ENCODE measurements at regions not wholly inside any gene's neighbourhood (a gene's known extent, or its start where the extent isn't known, plus 50 kb on each side); places are given as distances from the start of the nearest gene placed in this dataset.
A peak's percentile ranks its signal among the peaks of the same experiment; 100 is the strongest.
"Not testable (repeated sequence)": the region's sequence is repeated elsewhere in the genome, so short reads cannot be mapped to it uniquely, and the experiment has no call there.

DNA sequence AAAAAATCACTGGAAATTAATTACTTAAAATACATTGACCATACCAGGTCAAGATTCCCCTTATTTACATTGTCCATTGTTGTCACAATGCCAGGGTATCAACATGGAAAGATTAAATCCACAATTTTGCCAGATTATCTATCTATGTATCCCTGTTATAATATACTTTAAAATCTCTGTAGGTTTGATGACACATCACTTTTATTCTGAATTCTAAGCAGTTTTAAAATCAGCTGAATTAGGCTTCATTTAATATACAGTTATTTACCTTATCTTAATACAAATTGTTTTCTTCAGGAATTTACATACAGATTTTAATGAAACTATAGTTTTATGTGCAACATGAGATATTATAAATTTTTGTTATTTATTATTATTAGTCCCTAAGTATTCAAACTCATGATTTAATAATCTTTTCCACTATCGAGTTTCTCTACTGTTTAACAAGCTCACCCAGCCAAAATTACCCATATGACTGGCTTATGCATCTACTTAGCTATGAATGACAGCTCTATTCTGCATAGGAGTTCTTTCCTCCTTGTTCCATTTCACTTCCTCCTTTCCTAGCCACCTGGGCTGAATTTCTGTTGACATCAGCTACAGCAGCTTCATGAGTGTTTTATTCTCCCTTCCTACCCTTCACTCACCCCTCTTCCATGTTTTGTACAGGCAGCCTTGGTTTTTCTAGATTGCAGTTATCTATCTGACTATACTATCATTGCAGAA lies 654.2 kb upstream of the MAP3K7 start:
- ATAC-seq: no peak
- H3K4me1 ChIP-seq (ENCODE audit: control insufficient read depth, insufficient read depth, low read length): no peaks in the 10 kb centered on the region
- 61% methylated on average over 1 of the region's 1 CpG for WGBS
- intact Hi-C loops (cut with DNase I): no loop called here
- H3K4me3 ChIP-seq (ENCODE audit: low read length): no peak overlapping the region
- H3K27ac ChIP-seq (ENCODE audit: low read length): no peak overlapping the region
- DNase-seq: no peak
- no peaks in the 10 kb centered on the region for H3K9me3 ChIP-seq (ENCODE audit: control insufficient read depth, low read length)
- no peaks in the 10 kb centered on the region for H3K27me3 ChIP-seq (ENCODE audit: control insufficient read depth, insufficient read depth)

DNA sequence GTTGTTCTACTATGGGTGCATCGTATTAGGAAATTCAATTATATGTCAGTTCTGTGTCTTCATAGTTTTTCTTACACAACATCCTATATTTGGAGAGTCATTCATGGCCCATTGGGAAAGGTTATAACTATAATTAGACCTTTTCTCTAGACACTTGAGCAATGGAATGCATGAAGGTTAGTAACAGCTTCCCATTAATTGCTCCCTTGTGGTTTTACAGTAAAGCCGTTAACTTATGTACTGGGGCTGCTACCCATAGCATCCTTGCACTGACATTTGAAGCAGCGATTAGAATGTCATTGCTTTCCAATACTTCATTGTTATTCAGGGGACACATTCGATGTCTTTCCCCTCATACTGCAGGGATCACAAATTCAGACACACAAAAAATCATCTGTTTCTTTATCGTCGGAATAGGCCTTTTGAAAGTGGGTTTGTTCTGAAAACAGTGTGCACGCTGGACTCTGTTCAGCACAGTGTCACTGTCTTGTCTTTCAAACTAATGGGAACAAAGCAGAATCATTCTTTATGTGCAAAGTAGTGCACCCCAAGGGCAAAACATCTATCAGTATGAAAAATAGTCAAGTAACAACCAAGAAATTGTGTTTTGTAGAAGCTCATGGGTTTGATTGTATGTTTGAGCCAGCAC lies 634.3 kb upstream of the MAP3K7 start:
- H3K9me3 ChIP-seq (ENCODE audit: control insufficient read depth, low read length): no peaks in the 10 kb centered on the region
- ATAC-seq: no peak
- intact Hi-C loops (cut with DNase I): no loop called here
- H3K27ac ChIP-seq (ENCODE audit: low read length): no peak overlapping the region
- no peaks in the 10 kb centered on the region for H3K4me1 ChIP-seq (ENCODE audit: control insufficient read depth, insufficient read depth, low read length)
- H3K27me3 ChIP-seq (ENCODE audit: control insufficient read depth, insufficient read depth): no peaks in the 10 kb centered on the region
- H3K4me3 ChIP-seq (ENCODE audit: low read length): no peak overlapping the region
- 76% methylated on average over 7 of the region's 7 CpGs for WGBS
- DNase-seq: no peak

GRCh38 chr6:91213229-91213901 lies 626.5 kb upstream of the MAP3K7 start:
- intact Hi-C loops (cut with DNase I): no loop called here
- ATAC-seq: no peak
- Histone ChIP-seq H3K9me3 (ENCODE audit: control insufficient read depth, low read length) (no peaks in the 10 kb centered on the region), H3K4me3 (ENCODE audit: low read length) (no peak overlapping the region), H3K4me1 (ENCODE audit: control insufficient read depth, insufficient read depth, low read length) (no peaks in the 10 kb centered on the region), H3K27ac (ENCODE audit: low read length) (no peak overlapping the region), H3K27me3 (ENCODE audit: control insufficient read depth, insufficient read depth) (no peaks in the 10 kb centered on the region)
- peak in 1 of 3 donors; percentile 7 for DNase-seq
- 72% methylated on average over 5 of the region's 5 CpGs for WGBS

DNA sequence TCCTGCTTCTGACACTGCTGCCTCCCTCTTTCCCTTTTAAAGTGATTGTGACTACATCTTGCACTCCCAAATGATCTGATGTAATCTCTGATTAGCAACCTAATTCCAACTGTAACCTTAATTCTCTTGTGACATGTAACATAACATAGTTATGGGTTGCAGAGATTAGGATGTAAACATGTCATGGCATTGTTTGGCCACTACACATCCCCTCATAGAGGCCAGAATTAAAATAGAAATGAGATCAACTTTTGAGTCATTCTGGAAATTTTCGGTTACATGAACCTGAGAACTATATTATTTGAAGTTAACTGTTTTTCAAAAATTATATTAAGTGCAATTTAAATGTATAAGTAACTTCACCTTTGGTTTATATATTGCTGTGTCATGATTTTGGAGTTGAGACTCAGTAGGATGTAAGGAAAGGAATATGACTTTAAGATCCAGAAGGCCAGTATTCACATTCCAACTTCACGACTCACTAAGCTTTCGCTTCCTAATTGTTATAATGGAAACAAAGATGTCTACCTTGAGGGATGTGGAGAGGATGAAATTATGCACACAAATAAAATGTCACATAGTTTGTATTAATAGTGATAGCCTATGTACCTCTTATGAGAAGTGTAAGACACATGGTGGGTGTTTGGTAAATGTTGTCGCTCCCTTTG lies 611.9 kb upstream of the MAP3K7 start:
- no peak overlapping the region for H3K27ac ChIP-seq (ENCODE audit: low read length)
- 79% methylated on average over 4 of the region's 4 CpGs for WGBS
- no peaks in the 10 kb centered on the region for H3K9me3 ChIP-seq (ENCODE audit: control insufficient read depth, low read length)
- DNase-seq (no peak), ATAC-seq (no peak)
- H3K4me1 ChIP-seq (ENCODE audit: control insufficient read depth, insufficient read depth, low read length): no peaks in the 10 kb centered on the region
- no peaks in the 10 kb centered on the region for H3K27me3 ChIP-seq (ENCODE audit: control insufficient read depth, insufficient read depth)
- intact Hi-C loops (cut with DNase I): no loop called here
- no peak overlapping the region for H3K4me3 ChIP-seq (ENCODE audit: low read length)

DNA sequence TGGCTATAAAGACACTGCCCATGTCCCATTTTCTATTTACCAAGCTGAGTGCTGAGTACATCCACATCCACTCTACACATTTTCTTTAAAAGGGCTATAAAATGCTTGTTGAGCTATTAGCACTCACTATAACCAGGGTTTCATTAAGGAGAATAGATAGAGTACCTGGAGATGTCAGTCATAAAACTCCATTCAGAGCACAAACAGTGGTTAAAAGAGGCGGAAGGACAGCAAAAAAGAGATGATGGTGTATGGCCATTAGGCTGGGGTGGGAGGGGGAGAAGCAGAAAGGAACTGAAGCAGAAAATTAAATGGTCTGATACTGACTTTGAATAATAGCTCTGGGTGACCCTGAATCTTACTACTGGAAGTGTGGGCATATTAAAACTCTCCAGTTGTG lies 609.9 kb upstream of the MAP3K7 start:
- H3K27ac ChIP-seq (ENCODE audit: low read length): no peak overlapping the region
- no peaks in the 10 kb centered on the region for H3K4me1 ChIP-seq (ENCODE audit: control insufficient read depth, insufficient read depth, low read length)
- no peak for DNase-seq
- ATAC-seq: no peak
- intact Hi-C loops (cut with DNase I): no loop called here
- 86% methylated on average over 1 of the region's 1 CpG for WGBS
- no peaks in the 10 kb centered on the region for H3K9me3 ChIP-seq (ENCODE audit: control insufficient read depth, low read length)
- no peaks in the 10 kb centered on the region for H3K27me3 ChIP-seq (ENCODE audit: control insufficient read depth, insufficient read depth)
- no peak overlapping the region for H3K4me3 ChIP-seq (ENCODE audit: low read length)

- intact Hi-C loops (cut with DNase I): no loop called here
- Histone ChIP-seq H3K4me1 (ENCODE audit: control insufficient read depth, insufficient read depth, low read length) (no peaks in the 10 kb centered on the region), H3K27ac (ENCODE audit: low read length) (no peak overlapping the region), H3K27me3 (ENCODE audit: control insufficient read depth, insufficient read depth) (no peaks in the 10 kb centered on the region), H3K9me3 (ENCODE audit: control insufficient read depth, low read length) (no peaks in the 10 kb centered on the region), H3K4me3 (ENCODE audit: low read length) (no peak overlapping the region)
- ATAC-seq: no peak
- DNase-seq: no peak
These were observed 606.6 kb upstream of the MAP3K7 start for GRCh38 chr6:91193446-91193845.

- intact Hi-C loops (cut with DNase I): not testable (repeated sequence)
These were observed 603.2 kb upstream of the MAP3K7 start for GRCh38 chr6:91190041-91190440.

GRCh38 chr6:91185072-91185471 lies 598.2 kb upstream of the MAP3K7 start:
- no peak overlapping the region for H3K27ac ChIP-seq (ENCODE audit: low read length)
- no peaks in the 10 kb centered on the region for H3K27me3 ChIP-seq (ENCODE audit: control insufficient read depth, insufficient read depth)
- no peaks in the 10 kb centered on the region for H3K9me3 ChIP-seq (ENCODE audit: control insufficient read depth, low read length)
- intact Hi-C loops (cut with DNase I): no loop called here
- no peak for ATAC-seq
- H3K4me3 ChIP-seq (ENCODE audit: low read length): no peak overlapping the region
- no peak for DNase-seq
- 87% methylated on average over 4 of the region's 4 CpGs for WGBS
- no peaks in the 10 kb centered on the region for H3K4me1 ChIP-seq (ENCODE audit: control insufficient read depth, insufficient read depth, low read length)

More at GRCh38 chr6:91190041-91190440, 603.2 kb upstream of the MAP3K7 start:
- not testable (repeated sequence) for H3K4me1 ChIP-seq (ENCODE audit: control insufficient read depth, insufficient read depth, low read length); H3K27ac ChIP-seq (ENCODE audit: low read length); H3K4me3 ChIP-seq (ENCODE audit: low read length); ATAC-seq; H3K27me3 ChIP-seq (ENCODE audit: control insufficient read depth, insufficient read depth); H3K9me3 ChIP-seq (ENCODE audit: control insufficient read depth, low read length); DNase-seq
- WGBS: 86% methylated on average over 3 of the region's 3 CpGs

- 44% methylated on average over 2 of the region's 2 CpGs for WGBS
- intact Hi-C loops (cut with DNase I): no loop called here
- no peaks in the 10 kb centered on the region for H3K27me3 ChIP-seq (ENCODE audit: control insufficient read depth, insufficient read depth)
- ATAC-seq (no peak), DNase-seq (no peak)
- no peaks in the 10 kb centered on the region for H3K9me3 ChIP-seq (ENCODE audit: control insufficient read depth, low read length)
- H3K4me1 ChIP-seq (ENCODE audit: control insufficient read depth, insufficient read depth, low read length): no peaks in the 10 kb centered on the region
- H3K27ac ChIP-seq (ENCODE audit: low read length): no peak overlapping the region
- H3K4me3 ChIP-seq (ENCODE audit: low read length): no peak overlapping the region
These were observed 594.5 kb upstream of the MAP3K7 start for GRCh38 chr6:91181416-91181815.

DNA sequence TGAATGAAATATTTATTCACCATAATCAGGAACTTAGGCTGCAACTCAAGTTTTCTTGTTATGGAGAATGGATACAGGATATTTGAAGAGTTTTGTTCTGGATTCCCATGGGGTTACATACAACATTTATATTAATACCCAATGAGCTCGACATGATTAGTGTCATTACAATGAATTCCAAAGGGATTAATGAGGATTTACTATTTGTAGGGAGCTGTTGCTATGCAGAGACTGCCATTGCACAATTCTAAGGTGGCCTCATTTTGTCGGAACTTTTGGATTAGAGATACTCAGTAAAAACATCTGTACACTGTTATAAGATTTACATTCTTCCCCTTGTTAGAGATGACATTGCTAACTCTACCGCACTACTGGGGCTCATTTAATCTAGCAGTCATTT lies 586.8 kb upstream of the MAP3K7 start:
- H3K27ac ChIP-seq (ENCODE audit: low read length): no peak overlapping the region
- no peak for ATAC-seq
- intact Hi-C loops (cut with DNase I): no loop called here
- H3K9me3 ChIP-seq (ENCODE audit: control insufficient read depth, low read length): no peaks in the 10 kb centered on the region
- no peaks in the 10 kb centered on the region for H3K27me3 ChIP-seq (ENCODE audit: control insufficient read depth, insufficient read depth)
- DNase-seq: no peak
- H3K4me3 ChIP-seq (ENCODE audit: low read length): no peak overlapping the region
- no peaks in the 10 kb centered on the region for H3K4me1 ChIP-seq (ENCODE audit: control insufficient read depth, insufficient read depth, low read length)
- WGBS: 83% methylated on average over 3 of the region's 3 CpGs

- intact Hi-C loops (cut with DNase I): no loop called here
These were observed 586.3 kb upstream of the MAP3K7 start for GRCh38 chr6:91173186-91173585.

More at GRCh38 chr6:91173186-91173585, 586.3 kb upstream of the MAP3K7 start:
- 89% methylated on average over 3 of the region's 3 CpGs for WGBS
- ATAC-seq: no peak
- H3K27ac ChIP-seq (ENCODE audit: low read length): no peak overlapping the region
- H3K4me3 ChIP-seq (ENCODE audit: low read length): no peak overlapping the region
- H3K9me3 ChIP-seq (ENCODE audit: control insufficient read depth, low read length): no peaks in the 10 kb centered on the region
- no peaks in the 10 kb centered on the region for H3K4me1 ChIP-seq (ENCODE audit: control insufficient read depth, insufficient read depth, low read length)
- no peak for DNase-seq
- no peaks in the 10 kb centered on the region for H3K27me3 ChIP-seq (ENCODE audit: control insufficient read depth, insufficient read depth)
